ENCODE measurements at regions not wholly inside any gene's neighbourhood (a gene's known extent, or its start where the extent isn't known, plus 50 kb on each side); places are given as distances from the start of the nearest gene placed in this dataset.
"Not testable (repeated sequence)": the region's sequence is repeated elsewhere in the genome, so short reads cannot be mapped to it uniquely, and the experiment has no call there.

- TF ChIP-seq POLR2AphosphoS5, POLR2A (IDR thresholded peaks at IDR 0.05): not testable (repeated sequence)
Measured at GRCh38 chr7:66461397-66461796, 167.3 kb upstream of the KCTD7 start.
